H9 (cell line): ENCODE measurements at regions not wholly inside any gene's neighbourhood (a gene's known extent, or its start where the extent isn't known, plus 50 kb on each side); places are given as distances from the start of the nearest gene placed in this dataset.

Experiments
- DNase-seq: peaks from one replicate; pipeline ENCODE4 v3.0.0-alpha.2; 2017
- H2AFZ ChIP-seq: one replicate; pipeline ENCODE4 v1.6.1; 2013; ENCODE audit warnings: mild to moderate bottlenecking, low read length, control low read depth, moderate library complexity
- H2AK5ac ChIP-seq: 2 replicates; pipeline ENCODE4 v1.6.1; 2013; ENCODE audit warnings: low read length, control low read depth, mixed read lengths; ENCODE audit not compliant: insufficient read length
- H2BK120ac ChIP-seq: one replicate; pipeline ENCODE4 v1.6.1; 2013; ENCODE audit warnings: low read depth, mild to moderate bottlenecking, low read length, control low read depth, inconsistent platforms; ENCODE audit not compliant: poor library complexity, severe bottlenecking
- H2BK12ac ChIP-seq: 2 replicates; pipeline ENCODE4 v1.6.1; 2013; ENCODE audit warnings: low read length, control low read depth, mixed read lengths, low read depth; ENCODE audit not compliant: insufficient read length
- H2BK15ac ChIP-seq: 2 replicates; pipeline ENCODE4 v1.6.1; 2013; ENCODE audit warnings: low read depth, low read length, control low read depth
- H2BK20ac ChIP-seq: one replicate; pipeline ENCODE4 v1.6.1; 2013; ENCODE audit warnings: low read depth, mild to moderate bottlenecking, low read length, control low read depth, inconsistent platforms; ENCODE audit not compliant: poor library complexity, severe bottlenecking
- H2BK5ac ChIP-seq: 2 replicates; pipeline ENCODE4 v1.6.1; 2013; ENCODE audit warnings: low read length, control low read depth, mixed read lengths; ENCODE audit not compliant: insufficient read length
- H3K14ac ChIP-seq: 2 replicates; pipeline ENCODE4 v1.6.1; 2013; ENCODE audit warnings: low read length, control low read depth; ENCODE audit not compliant: insufficient read depth
- H3K18ac ChIP-seq: 2 replicates; pipeline ENCODE4 v1.6.1; 2013; ENCODE audit warnings: low read depth, mild to moderate bottlenecking, mixed read lengths, low read length, control low read depth; ENCODE audit not compliant: insufficient read length
- H3K23ac ChIP-seq: 2 replicates; pipeline ENCODE4 v1.6.1; 2013; ENCODE audit warnings: low read length, control low read depth, mixed read lengths, low read depth; ENCODE audit not compliant: insufficient read length
- H3K23me2 ChIP-seq: 2 replicates; pipeline ENCODE4 v1.6.1; 2013; ENCODE audit warnings: low read depth, mild to moderate bottlenecking, mixed read lengths, low read length, control low read depth; ENCODE audit not compliant: insufficient read length, poor library complexity, severe bottlenecking
- H3K27ac ChIP-seq: 2 replicates; pipeline ENCODE4 v1.5.1; 2013; ENCODE audit warnings: low read length, control low read depth, mixed read lengths, low read depth; ENCODE audit not compliant: insufficient read length
- H3K27me3 ChIP-seq: 2 replicates; pipeline ENCODE4 v1.6.1; 2013; ENCODE audit warnings: low read length, control low read depth, inconsistent platforms; ENCODE audit not compliant: insufficient read depth
- H3K4ac ChIP-seq: 2 replicates; pipeline ENCODE4 v1.6.1; 2013; ENCODE audit warnings: low read depth, mild to moderate bottlenecking, control low read depth, inconsistent platforms, low read length, moderate library complexity
- H3K4me1 ChIP-seq: 2 replicates; pipeline ENCODE4 v1.6.1; 2013; ENCODE audit warnings: low read length, control low read depth, inconsistent platforms; ENCODE audit not compliant: insufficient read depth
- H3K4me2 ChIP-seq: 2 replicates; pipeline ENCODE4 v1.6.1; 2013; ENCODE audit warnings: low read length, control low read depth, mixed read lengths; ENCODE audit not compliant: insufficient read length, insufficient read depth
- H3K56ac ChIP-seq: 2 replicates; pipeline ENCODE4 v1.6.1; 2013; ENCODE audit warnings: low read depth, mild to moderate bottlenecking, mixed read lengths, low read length, control low read depth; ENCODE audit not compliant: insufficient read length
- H3K79me1 ChIP-seq: 2 replicates; pipeline ENCODE4 v1.6.1; 2013; ENCODE audit warnings: low read depth, mild to moderate bottlenecking, moderate library complexity, low read length, control low read depth, inconsistent platforms; ENCODE audit not compliant: insufficient read depth, poor library complexity, severe bottlenecking
- H3K79me2 ChIP-seq: 2 replicates; pipeline ENCODE4 v1.6.1; 2013; ENCODE audit warnings: low read length, control low read depth, inconsistent platforms; ENCODE audit not compliant: insufficient read depth
- H3K9ac ChIP-seq: 2 replicates; pipeline ENCODE4 v1.6.1; 2013; ENCODE audit warnings: low read length, control low read depth, mixed read lengths; ENCODE audit not compliant: insufficient read length; ENCODE audit errors: extremely low read depth
- H3K9me3 ChIP-seq: one replicate; pipeline ENCODE4 v1.6.1; 2013; ENCODE audit warnings: low read depth, low read length, inconsistent platforms; ENCODE audit not compliant: control insufficient read depth
- H3T11ph ChIP-seq: one replicate; pipeline ENCODE4 v1.6.1; 2013; ENCODE audit warnings: mild to moderate bottlenecking, low read length, control low read depth, inconsistent platforms
- H4K20me1 ChIP-seq: one replicate; pipeline ENCODE4 v1.6.1; 2013; ENCODE audit not compliant: control insufficient read depth, insufficient read length, insufficient read depth
- H4K5ac ChIP-seq: 2 replicates; pipeline ENCODE4 v1.6.1; 2013; ENCODE audit warnings: low read depth, mild to moderate bottlenecking, mixed read lengths, low read length, control low read depth; ENCODE audit not compliant: insufficient read length
- H4K8ac ChIP-seq: replicated peaks from 2 replicates; pipeline ENCODE4 v1.6.1; 2013; ENCODE audit warnings: low read length, control low read depth, mixed read lengths, low read depth; ENCODE audit not compliant: insufficient read length
- H4K91ac ChIP-seq: 2 replicates; pipeline ENCODE4 v1.6.1; 2013; ENCODE audit warnings: low read depth, mild to moderate bottlenecking, moderate library complexity, mixed read lengths, low read length, control low read depth; ENCODE audit not compliant: insufficient read length
- H3K27ac Mint-ChIP-seq, 3 experiments: 2 replicates in 2 of 3; 3 replicates in 1 of 3; pipeline ENCODE4 v1.8.0; 2020 to 2021; ENCODE audit warnings: mixed read lengths in 3 of 3, mild to moderate bottlenecking in 1 of 3, moderate library complexity in 1 of 3
- H3K27me3 Mint-ChIP-seq: 2 replicates; pipeline ENCODE4 v1.8.0; 2021; ENCODE audit warnings: low read depth, mild to moderate bottlenecking, moderate library complexity, mixed read lengths
- H3K36me3 Mint-ChIP-seq, 3 experiments: 2 replicates in 2 of 3; 3 replicates in 1 of 3; pipeline ENCODE4 v1.8.0; 2020 to 2021; ENCODE audit warnings: low read depth in 3 of 3, mixed read lengths in 3 of 3; ENCODE audit not compliant: insufficient read depth in 1 of 3
- H3K4me1 Mint-ChIP-seq, 2 experiments: 2 replicates each; pipeline ENCODE4 v1.8.0; 2020; ENCODE audit warnings: mixed read lengths in 2 of 2
- H3K4me3 Mint-ChIP-seq, 2 experiments: 2 replicates in 1 of 2; 3 replicates in 1 of 2; pipeline ENCODE4 v1.8.0; 2020 to 2021; ENCODE audit warnings: mild to moderate bottlenecking in 2 of 2, mixed read lengths in 2 of 2, moderate library complexity in 1 of 2
- H3K9me3 Mint-ChIP-seq, 2 experiments: 2 replicates in 1 of 2; 3 replicates in 1 of 2; pipeline ENCODE4 v1.8.0; 2020; ENCODE audit warnings: mild to moderate bottlenecking in 2 of 2, mixed read lengths in 2 of 2, moderate library complexity in 1 of 2
- CTCF ChIP-seq: fragments of 200-600 bp; sonication (generic); conservative IDR thresholded peaks from 3 replicates; pipeline ENCODE4 v1.8.0; 2021; ENCODE audit warnings: antibody characterized with exemption, mild to moderate bottlenecking
- WGBS: extraction: QIAGEN DNeasy Blood & Tissue Kit; methylation state at CpG from one replicate; pipeline ENCODE4 v1.1.7; 2013; ENCODE audit warnings: missing lambda C conversion rate, low lambda C conversion rate, mixed read lengths; ENCODE audit not compliant: insufficient read length; ENCODE audit errors: extremely low coverage; 5-methylcytosine and 5-hydroxymethylcytosine counted together

DNA sequence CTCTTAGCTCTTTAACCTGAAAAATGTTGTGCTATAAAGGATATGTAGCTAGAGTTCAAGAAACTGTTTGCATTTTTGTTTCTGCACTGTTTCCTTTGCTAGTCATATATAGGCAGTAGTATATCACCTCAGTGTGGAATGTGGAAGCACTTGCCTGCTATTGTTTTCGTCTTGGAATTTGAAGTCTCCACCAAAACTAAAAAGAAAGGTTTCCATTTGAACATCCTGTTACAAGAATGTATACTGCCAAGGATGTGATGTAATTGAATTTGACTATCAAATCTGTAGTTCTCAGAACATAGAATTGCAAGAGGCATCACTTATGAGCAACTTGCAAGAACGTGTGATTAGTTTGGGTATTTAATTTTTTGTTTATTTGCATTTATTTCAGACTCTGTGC is 51.1 kb upstream of the MEOX2 start:
- no peak overlapping the region for H3K27ac Mint-ChIP-seq
- Histone ChIP-seq H4K91ac (no peak overlapping the region), H3K4me2 (no peak overlapping the region), H3K9ac (no peak overlapping the region), H3K4me1 (no peaks in the 10 kb centered on the region), H3K9me3 (no peaks in the 10 kb centered on the region), H3K14ac (no peak overlapping the region), H4K20me1 (no peaks in the 10 kb centered on the region), H2BK15ac (no peak overlapping the region), H2AFZ (no peak overlapping the region), H2BK5ac (no peak overlapping the region), H3K79me1 (no peaks in the 10 kb centered on the region), H3K18ac (no peak overlapping the region), H3K23me2 (no peaks in the 10 kb centered on the region), H3K79me2 (no peaks in the 10 kb centered on the region), H4K8ac (no peak overlapping the region), H3T11ph (no peak overlapping the region), H2AK5ac (no peak overlapping the region), H2BK20ac (no peak overlapping the region), H3K4ac (no peak overlapping the region), H3K23ac (no peak overlapping the region), H3K56ac (no peak overlapping the region), H2BK12ac (no peak overlapping the region), H3K27me3 (no peaks in the 10 kb centered on the region), H4K5ac (no peak overlapping the region), H2BK120ac (no peak overlapping the region), H3K27ac (no peak overlapping the region)
- H3K4me1 Mint-ChIP-seq = no peaks in the 10 kb centered on the region
- no peak overlapping the region for H3K4me3 Mint-ChIP-seq
- no peaks in the 10 kb centered on the region for H3K36me3 Mint-ChIP-seq
- H3K9me3 Mint-ChIP-seq = no peaks in the 10 kb centered on the region
- DNase-seq = no peak
- WGBS = no CpG with 5 or more reads among the region's 2 CpGs
- no peak for TF ChIP-seq CTCF
- no peaks in the 10 kb centered on the region for H3K27me3 Mint-ChIP-seq
